SK-N-SH (cell line): ENCODE measurements at regions not wholly inside any gene's neighbourhood (a gene's known extent, or its start where the extent isn't known, plus 50 kb on each side); places are given as distances from the start of the nearest gene placed in this dataset.

ENCODE experiments used
- CHD2 ChIP-seq: fragments of 150-350 bp; IDR thresholded peaks from 2 replicates; pipeline ENCODE4 v1.6.1; 2018; ENCODE audit warnings: low read length; ENCODE audit not compliant: partially characterized antibody
- REST ChIP-seq: IDR thresholded peaks from 2 replicates; pipeline ENCODE4 v1.6.1; 2012; ENCODE audit warnings: mild to moderate bottlenecking, low read depth, low read length, moderate library complexity
- TCF12 ChIP-seq: IDR thresholded peaks from 2 replicates; pipeline ENCODE4 v1.4.0; 2012
- TEAD4 ChIP-seq: IDR thresholded peaks from 2 replicates; pipeline ENCODE4 v1.4.0; 2012; ENCODE audit warnings: mild to moderate bottlenecking, borderline replicate concordance; ENCODE audit not compliant: insufficient read depth
- YY1 ChIP-seq: IDR thresholded peaks from 2 replicates; pipeline ENCODE4 v1.4.0; 2012; ENCODE audit warnings: low read depth, mild to moderate bottlenecking
- TF ChIP-seq, protein P1 (sequence below): fragments of 200-600 bp; sonication (generic); IDR thresholded peaks from 2 replicates; pipeline ENCODE4 v1.6.1; 2017; ENCODE audit warnings: antibody characterized with exemption, mild to moderate bottlenecking, moderate library complexity
- TF ChIP-seq, protein P2 (sequence below): fragments of 150-350 bp; IDR thresholded peaks from 2 replicates; pipeline ENCODE4 v1.6.1; 2017; ENCODE audit warnings: antibody characterized with exemption, low read length, low read depth, borderline replicate concordance
- TF ChIP-seq, protein P3 (sequence below): IDR thresholded peaks from 2 replicates; pipeline ENCODE4 v1.4.0; 2012; ENCODE audit warnings: low read depth

DNA sequence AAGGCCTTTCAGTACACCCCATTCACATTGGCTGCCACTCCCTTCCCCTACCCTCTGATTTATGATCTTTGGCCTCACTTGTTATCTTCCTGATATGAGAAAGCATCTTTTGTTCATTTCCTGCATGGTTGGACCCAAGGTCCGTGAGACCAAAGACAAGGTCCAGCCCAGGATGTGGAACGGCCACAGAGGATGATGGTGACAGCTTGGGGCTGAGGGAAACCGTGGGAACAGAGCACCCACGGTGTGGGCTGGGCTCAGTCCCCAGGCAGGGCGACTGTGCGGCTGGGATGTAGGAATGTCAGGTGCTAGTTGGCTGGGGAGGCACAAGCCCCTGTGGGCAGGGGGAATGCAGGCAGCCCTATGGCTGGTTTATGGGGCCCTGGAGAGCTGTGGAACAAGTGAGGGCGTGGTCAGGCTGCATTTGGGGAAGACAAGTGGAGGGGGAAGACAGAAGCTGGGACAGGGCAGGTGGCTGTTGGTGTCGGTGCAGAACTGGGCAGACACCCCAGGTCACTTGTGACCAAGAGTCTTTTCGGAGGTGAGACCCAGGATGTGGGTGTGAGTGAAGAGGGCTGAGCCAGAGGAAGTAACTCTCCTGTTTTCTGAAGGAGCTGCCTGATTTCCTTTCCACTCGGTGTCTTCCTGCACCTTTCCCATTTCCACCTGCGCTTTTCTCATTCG, 51.7 kb upstream of the IGFBP3 start:
- TF ChIP-seq, protein P1, sequence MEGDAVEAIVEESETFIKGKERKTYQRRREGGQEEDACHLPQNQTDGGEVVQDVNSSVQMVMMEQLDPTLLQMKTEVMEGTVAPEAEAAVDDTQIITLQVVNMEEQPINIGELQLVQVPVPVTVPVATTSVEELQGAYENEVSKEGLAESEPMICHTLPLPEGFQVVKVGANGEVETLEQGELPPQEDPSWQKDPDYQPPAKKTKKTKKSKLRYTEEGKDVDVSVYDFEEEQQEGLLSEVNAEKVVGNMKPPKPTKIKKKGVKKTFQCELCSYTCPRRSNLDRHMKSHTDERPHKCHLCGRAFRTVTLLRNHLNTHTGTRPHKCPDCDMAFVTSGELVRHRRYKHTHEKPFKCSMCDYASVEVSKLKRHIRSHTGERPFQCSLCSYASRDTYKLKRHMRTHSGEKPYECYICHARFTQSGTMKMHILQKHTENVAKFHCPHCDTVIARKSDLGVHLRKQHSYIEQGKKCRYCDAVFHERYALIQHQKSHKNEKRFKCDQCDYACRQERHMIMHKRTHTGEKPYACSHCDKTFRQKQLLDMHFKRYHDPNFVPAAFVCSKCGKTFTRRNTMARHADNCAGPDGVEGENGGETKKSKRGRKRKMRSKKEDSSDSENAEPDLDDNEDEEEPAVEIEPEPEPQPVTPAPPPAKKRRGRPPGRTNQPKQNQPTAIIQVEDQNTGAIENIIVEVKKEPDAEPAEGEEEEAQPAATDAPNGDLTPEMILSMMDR: no peak
- TF ChIP-seq TEAD4 (no peak), YY1 (no peak), TCF12 (no peak), REST (no peak), CHD2 (no peak)
- TF ChIP-seq, protein P2, sequence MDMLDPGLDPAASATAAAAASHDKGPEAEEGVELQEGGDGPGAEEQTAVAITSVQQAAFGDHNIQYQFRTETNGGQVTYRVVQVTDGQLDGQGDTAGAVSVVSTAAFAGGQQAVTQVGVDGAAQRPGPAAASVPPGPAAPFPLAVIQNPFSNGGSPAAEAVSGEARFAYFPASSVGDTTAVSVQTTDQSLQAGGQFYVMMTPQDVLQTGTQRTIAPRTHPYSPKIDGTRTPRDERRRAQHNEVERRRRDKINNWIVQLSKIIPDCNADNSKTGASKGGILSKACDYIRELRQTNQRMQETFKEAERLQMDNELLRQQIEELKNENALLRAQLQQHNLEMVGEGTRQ: no peak
- TF ChIP-seq, protein P3, sequence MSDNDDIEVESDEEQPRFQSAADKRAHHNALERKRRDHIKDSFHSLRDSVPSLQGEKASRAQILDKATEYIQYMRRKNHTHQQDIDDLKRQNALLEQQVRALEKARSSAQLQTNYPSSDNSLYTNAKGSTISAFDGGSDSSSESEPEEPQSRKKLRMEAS: no peak
